ENCODE measurements at regions not wholly inside any gene's neighbourhood (a gene's known extent, or its start where the extent isn't known, plus 50 kb on each side); places are given as distances from the start of the nearest gene placed in this dataset.
A peak's percentile ranks its signal among the peaks of the same experiment; 100 is the strongest.

GRCh38 chr9:81814401-81814793, 113.8 kb upstream of the SPATA31D4 start (continued):
- TF ChIP-seq SUZ12 (IDR thresholded peaks at IDR 0.05; ENCODE audit: unreplicated experiment) (no peak), SREBF2 (IDR thresholded peaks at IDR 0.05; ENCODE audit: low read length) (no peak), BACH1 (IDR thresholded peaks at IDR 0.05; ENCODE audit: borderline replicate concordance) (no peak), CREM (IDR thresholded peaks at IDR 0.05; ENCODE audit: low read depth) (no peak)

GRCh38 chr9:81814794-81815464, 113.3 kb upstream of the SPATA31D4 start:
- ChIA-PET SMC1A (ENCODE audit: uncharacterized antibody, unreplicated experiment) (no interaction called here), RAD21 (ENCODE audit: unreplicated experiment) (no interaction called here), CTCF (no interaction called here), POLR2A (no interaction called here)
- DNase-seq (ENCODE audit: low read depth, low spot score), result peak; percentile 27
- no peaks in the 10 kb centered on the region for H3K36me3 ChIP-seq (ENCODE audit: control insufficient read depth in 2 of 2, insufficient read depth in 2 of 2, low read length in 1 of 2)
- intact Hi-C loops (cut with micrococcal nuclease; ENCODE audit: unreplicated experiment), result no loop called here
- peak; percentile 47 for ATAC-seq
- H3K27ac ChIP-seq (ENCODE audit: control insufficient read depth, insufficient read depth), result no peak overlapping the region
- H3K9me3 ChIP-seq (replicated peaks; ENCODE audit: control insufficient read depth, insufficient read depth, low read length), result no peaks in the 10 kb centered on the region; the same call in 2 of the 3 replicates
- in situ Hi-C loops (cut with MboI), result no loop called here
- WGBS (ENCODE audit: insufficient coverage, insufficient replicate concordance, low lambda C conversion rate, missing lambda C conversion rate), result 0% methylated on average over 3 of the region's 3 CpGs
- H3K9ac ChIP-seq (ENCODE audit: control insufficient read depth, insufficient read depth, low read length), result no peak overlapping the region
- H4K20me1 ChIP-seq (ENCODE audit: control insufficient read depth, insufficient read depth), result no peaks in the 10 kb centered on the region
- no peak overlapping the region for H2AFZ ChIP-seq (ENCODE audit: control insufficient read depth, low read depth, low read length)
- no peak overlapping the region for H3K4me2 ChIP-seq (ENCODE audit: control insufficient read depth, insufficient read depth)
- H3K27me3 ChIP-seq (replicated peaks in 1 of 2; ENCODE audit: control insufficient read depth in 2 of 2, insufficient read depth in 2 of 2, low read length in 1 of 2), result no peaks in the 10 kb centered on the region
- no peaks in the 10 kb centered on the region for H3K4me1 ChIP-seq (ENCODE audit: control insufficient read depth, insufficient read depth, low read length)
- no peak for FAIRE-seq
- BruUV-seq (replicated peaks), result no TSS peak
- H3K4me3 ChIP-seq, result no peak overlapping the region
- H3K79me2 ChIP-seq (ENCODE audit: control insufficient read depth, insufficient read depth, low read length), result no peaks in the 10 kb centered on the region
- TF ChIP-seq PKNOX1 (IDR thresholded peaks at IDR 0.05), result peak; percentile 96
- peak; percentile 64 for TF ChIP-seq PBX3 (IDR thresholded peaks at IDR 0.05; ENCODE audit: insufficient replicate concordance, low read depth, low read length)
- TF ChIP-seq RBBP5 (conservative IDR thresholded peaks at IDR 0.05), result no peak
- TF ChIP-seq CHD4 (IDR thresholded peaks at IDR 0.05), result no peak
- TF ChIP-seq IKZF1 (conservative IDR thresholded peaks at IDR 0.05), result peak; percentile 38; the same call in 1 of the 2 replicates
- TF ChIP-seq MTA3 (IDR thresholded peaks at IDR 0.05; ENCODE audit: borderline replicate concordance, low read length), result no peak
- no peak for TF ChIP-seq CTCF (IDR thresholded peaks at IDR 0.05 in 2 of 3, conservative IDR thresholded peaks at IDR 0.05 in 1 of 3; ENCODE audit: control insufficient read depth in 2 of 3, extremely low read depth in 1 of 3, insufficient read depth in 1 of 3, low read depth in 3 of 3, low read length in 3 of 3)
- no peak for TF ChIP-seq FOXK2 (IDR thresholded peaks at IDR 0.05)
- TF ChIP-seq ASH2L (IDR thresholded peaks at IDR 0.05; ENCODE audit: borderline replicate concordance, low read depth), result no peak
- no peak for TF ChIP-seq ZNF687 (IDR thresholded peaks at IDR 0.05)
- TF ChIP-seq MTA2 (IDR thresholded peaks at IDR 0.05; ENCODE audit: low read depth), result peak; percentile 58
- TF ChIP-seq DPF2 (IDR thresholded peaks at IDR 0.05), result peak; percentile 26; the same call in 1 of the 2 replicates
